ENCODE measurements at regions not wholly inside any gene's neighbourhood (a gene's known extent, or its start where the extent isn't known, plus 50 kb on each side); places are given as distances from the start of the nearest gene placed in this dataset.

DNA sequence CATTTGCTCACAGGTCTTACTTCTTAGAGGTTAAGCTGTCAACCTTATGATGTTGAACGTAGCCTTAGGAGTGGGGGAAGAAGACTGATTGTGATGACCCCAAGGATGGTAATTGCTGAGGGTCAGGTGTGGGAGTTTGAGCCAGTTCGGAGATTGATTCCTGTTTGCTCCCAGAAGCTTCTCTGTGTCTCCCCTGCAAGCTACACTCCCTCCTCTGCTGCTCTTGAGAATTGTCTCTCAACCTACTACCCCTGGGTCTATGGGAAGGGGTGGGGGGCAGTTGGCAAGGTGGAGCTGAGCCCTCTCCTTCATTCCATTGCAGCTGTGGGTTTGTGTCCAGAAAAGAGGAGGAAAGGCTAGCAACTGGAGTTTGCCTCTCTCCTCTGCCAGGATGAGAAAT is 113.8 kb downstream of the PLEKHG1 start:
- in situ Hi-C loops (cut with HindIII; ENCODE audit: low pct_ligation_motif_present, low sequenced_read_pairs): no loop called here
- TF ChIP-seq CTCF (IDR thresholded peaks at IDR 0.05; ENCODE audit: low read depth, low read length, missing control alignments): no peak
- Histone ChIP-seq H3K4me3 (ENCODE audit: low read depth, low read length) (no peak overlapping the region), H3K36me3 (replicated peaks) (no peaks in the 10 kb centered on the region), H3K27ac (no peak overlapping the region), H3K27me3 (replicated peaks) (no peaks in the 10 kb centered on the region)
- no peak for DNase-seq

GRCh38 chr6:150713931-150714330 is 114.2 kb downstream of the PLEKHG1 start:
- H3K36me3 ChIP-seq (replicated peaks): no peaks in the 10 kb centered on the region
- H3K4me3 ChIP-seq (ENCODE audit: low read depth, low read length): no peak overlapping the region
- no peak for DNase-seq
- in situ Hi-C loops (cut with HindIII; ENCODE audit: low pct_ligation_motif_present, low sequenced_read_pairs): no loop called here
- H3K27me3 ChIP-seq (replicated peaks): no peaks in the 10 kb centered on the region
- H3K27ac ChIP-seq: no peak overlapping the region
- TF ChIP-seq CTCF (IDR thresholded peaks at IDR 0.05; ENCODE audit: low read depth, low read length, missing control alignments): no peak

- TF ChIP-seq CTCF (IDR thresholded peaks at IDR 0.05; ENCODE audit: low read depth, low read length, missing control alignments): no peak
- in situ Hi-C loops (cut with HindIII; ENCODE audit: low pct_ligation_motif_present, low sequenced_read_pairs): no loop called here
- no peaks in the 10 kb centered on the region for H3K36me3 ChIP-seq (replicated peaks)
- no peaks in the 10 kb centered on the region for H3K27me3 ChIP-seq (replicated peaks)
- no peak overlapping the region for H3K27ac ChIP-seq
- no peak overlapping the region for H3K4me3 ChIP-seq (ENCODE audit: low read depth, low read length)
- no peak for DNase-seq
Observed at GRCh38 chr6:150715133-150715532, 115.4 kb downstream of the PLEKHG1 start.

DNA sequence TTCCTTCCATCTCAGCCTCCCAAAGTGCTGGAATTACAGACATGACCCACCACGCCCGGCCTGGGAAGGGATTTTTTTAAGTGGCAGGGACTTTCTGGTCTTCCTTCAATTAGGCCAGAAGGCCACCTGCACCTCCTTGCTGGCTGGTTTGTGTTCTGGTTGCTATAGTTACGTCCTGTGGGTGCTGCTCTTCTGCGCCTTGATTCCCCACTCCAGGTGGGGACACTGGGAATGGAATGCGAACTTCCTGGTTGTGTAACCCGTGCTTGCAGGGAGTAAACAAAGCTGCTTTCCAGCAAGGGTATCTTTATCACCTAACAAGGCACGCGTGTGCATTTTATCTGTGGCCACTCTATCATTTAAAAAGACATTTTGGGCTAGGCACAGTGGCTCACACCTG is 117.7 kb downstream of the PLEKHG1 start:
- no peaks in the 10 kb centered on the region for H3K27me3 ChIP-seq (replicated peaks)
- in situ Hi-C loops (cut with HindIII; ENCODE audit: low pct_ligation_motif_present, low sequenced_read_pairs): no loop called here
- TF ChIP-seq CTCF (IDR thresholded peaks at IDR 0.05; ENCODE audit: low read depth, low read length, missing control alignments): no peak
- no peak for DNase-seq
- no peaks in the 10 kb centered on the region for H3K36me3 ChIP-seq (replicated peaks)
- H3K4me3 ChIP-seq (ENCODE audit: low read depth, low read length): no peak overlapping the region
- H3K27ac ChIP-seq: no peak overlapping the region

- in situ Hi-C loops (cut with HindIII; ENCODE audit: low pct_ligation_motif_present, low sequenced_read_pairs): no loop called here
- no peak for DNase-seq
- H3K27ac ChIP-seq: no peak overlapping the region
- no peak for TF ChIP-seq CTCF (IDR thresholded peaks at IDR 0.05; ENCODE audit: low read depth, low read length, missing control alignments)
- no peaks in the 10 kb centered on the region for H3K36me3 ChIP-seq (replicated peaks)
- no peaks in the 10 kb centered on the region for H3K27me3 ChIP-seq (replicated peaks)
- H3K4me3 ChIP-seq (ENCODE audit: low read depth, low read length): no peak overlapping the region
Observed at GRCh38 chr6:150719099-150719766, 119.5 kb downstream of the PLEKHG1 start.

DNA sequence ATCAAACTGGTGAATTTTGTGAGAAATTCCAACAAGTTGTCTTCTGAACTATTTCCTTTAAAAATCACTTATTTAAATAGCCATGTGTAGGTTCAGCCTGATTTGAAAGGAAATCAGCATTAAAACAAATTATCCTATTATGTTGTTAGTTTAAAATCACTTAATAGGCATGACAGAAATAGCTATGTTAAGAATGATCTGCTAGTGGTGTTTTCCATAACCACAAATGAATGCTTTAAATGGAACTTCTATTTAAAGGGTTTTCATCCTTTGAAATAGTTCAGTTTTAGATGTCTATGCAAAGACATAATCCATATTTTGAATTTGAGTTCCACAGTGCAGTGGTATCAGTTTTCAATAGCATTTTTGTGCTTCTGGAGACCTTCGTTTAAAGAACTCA is 120.1 kb downstream of the PLEKHG1 start:
- TF ChIP-seq CTCF (IDR thresholded peaks at IDR 0.05; ENCODE audit: low read depth, low read length, missing control alignments): no peak

More for the DNA sequence above, 120.1 kb downstream of the PLEKHG1 start:
- H3K27me3 ChIP-seq (replicated peaks): no peaks in the 10 kb centered on the region
- H3K4me3 ChIP-seq (ENCODE audit: low read depth, low read length): no peak overlapping the region
- H3K36me3 ChIP-seq (replicated peaks): no peaks in the 10 kb centered on the region
- in situ Hi-C loops (cut with HindIII; ENCODE audit: low pct_ligation_motif_present, low sequenced_read_pairs): no loop called here
- no peak for DNase-seq
- H3K27ac ChIP-seq: no peak overlapping the region
